ENCODE measurements at regions not wholly inside any gene's neighbourhood (a gene's known extent, or its start where the extent isn't known, plus 50 kb on each side); places are given as distances from the start of the nearest gene placed in this dataset.
"Not testable (repeated sequence)": the region's sequence is repeated elsewhere in the genome, so short reads cannot be mapped to it uniquely, and the experiment has no call there.

DNA sequence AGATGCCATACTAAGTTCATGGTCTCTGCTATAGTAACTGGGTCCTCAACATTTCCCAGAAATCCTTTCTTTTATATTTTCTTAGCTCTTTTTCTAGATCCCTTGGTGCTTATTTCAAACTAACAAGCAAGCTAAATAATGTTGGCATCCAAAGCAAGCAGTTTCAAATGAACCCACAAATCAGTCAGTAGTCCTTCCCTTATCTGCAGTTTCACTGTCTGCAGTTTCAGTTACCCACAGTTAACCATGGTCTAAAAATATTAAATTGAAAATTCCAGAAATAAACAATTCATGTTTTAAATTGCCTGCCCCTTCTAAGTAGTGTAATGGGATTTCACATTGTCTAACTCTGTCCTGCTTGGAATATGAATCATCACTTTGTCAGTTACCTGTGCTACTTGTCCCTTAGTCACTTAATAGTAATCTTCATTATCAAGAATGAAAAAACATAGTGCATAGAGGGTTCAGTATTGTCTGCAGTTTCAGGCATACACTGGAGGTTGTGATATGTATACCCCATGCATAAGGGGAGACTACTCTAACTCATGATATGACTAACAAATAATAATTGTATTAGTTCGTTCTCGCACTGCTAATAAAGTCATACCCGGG lies 633.7 kb downstream of the MECOM start:
- DNase-seq (no peak), ATAC-seq (no peak)
- Mint-ChIP-seq H3K27me3 (no peaks in the 10 kb centered on the region), H3K4me3 (no peak overlapping the region), H3K36me3 (ENCODE audit: low read depth) (no peaks in the 10 kb centered on the region), H3K4me1 (no peaks in the 10 kb centered on the region), H3K27ac (no peak overlapping the region)
- H3K9me3 ChIP-seq (ENCODE audit: control insufficient read depth, low read length, poor library complexity, severe bottlenecking), result no peaks in the 10 kb centered on the region

DNA sequence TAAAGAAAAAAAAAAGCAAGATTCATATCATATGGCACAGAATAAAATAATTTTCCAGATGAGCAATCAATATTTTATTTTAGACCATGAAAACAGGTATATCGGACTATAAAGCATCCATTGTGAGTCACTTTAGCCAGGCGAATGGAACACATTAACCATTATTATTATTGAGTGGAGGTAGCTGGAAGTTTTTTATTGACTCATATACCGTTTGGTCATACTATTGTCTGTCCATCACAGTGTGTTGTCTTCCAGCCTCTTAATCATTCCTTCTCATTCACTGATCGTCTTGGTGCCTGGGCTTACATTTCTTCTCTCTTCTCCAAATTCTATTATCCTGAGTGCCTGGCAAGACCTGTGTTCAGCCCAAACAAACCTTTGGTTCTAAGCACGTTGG lies 634.8 kb downstream of the MECOM start:
- Mint-ChIP-seq H3K4me1 (no peaks in the 10 kb centered on the region), H3K4me3 (no peak overlapping the region), H3K36me3 (ENCODE audit: low read depth) (no peaks in the 10 kb centered on the region), H3K27me3 (no peaks in the 10 kb centered on the region), H3K27ac (no peak overlapping the region)
- ATAC-seq, result no peak
- DNase-seq, result no peak
- no peaks in the 10 kb centered on the region for H3K9me3 ChIP-seq (ENCODE audit: control insufficient read depth, low read length, poor library complexity, severe bottlenecking)

DNA sequence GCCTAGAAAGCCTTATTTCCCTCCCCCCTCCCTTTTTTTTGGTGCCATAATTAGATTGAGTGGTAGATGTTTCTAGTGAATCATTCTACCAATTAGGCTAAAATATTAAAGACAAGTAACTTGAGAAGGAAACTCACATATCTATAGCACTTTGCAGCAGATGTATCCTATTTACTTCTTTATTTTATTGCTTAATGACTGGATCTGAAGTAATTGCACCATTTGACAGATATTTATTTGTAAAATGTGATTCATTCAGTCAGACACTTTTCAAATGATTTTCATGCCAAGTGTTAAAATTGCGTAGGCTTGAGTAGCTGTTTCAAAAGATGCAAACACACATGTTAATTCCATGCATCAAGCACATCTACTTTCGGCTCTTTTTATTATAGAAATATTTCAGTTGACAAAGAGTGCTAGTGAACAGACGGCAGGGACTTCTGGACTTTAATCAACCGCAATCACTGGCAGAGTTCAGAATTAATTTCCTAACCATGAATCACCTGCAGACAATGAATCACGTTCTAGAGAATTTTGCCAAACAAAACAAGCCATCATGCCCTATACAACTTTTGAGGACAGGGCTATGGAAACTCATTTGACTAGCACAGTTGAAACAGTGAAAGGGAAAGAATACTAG lies 636.8 kb downstream of the MECOM start:
- no peak for DNase-seq
- Mint-ChIP-seq H3K36me3 (ENCODE audit: low read depth) (no peaks in the 10 kb centered on the region), H3K4me3 (no peak overlapping the region), H3K4me1 (no peaks in the 10 kb centered on the region), H3K27ac (no peak overlapping the region), H3K27me3 (no peaks in the 10 kb centered on the region)
- no peaks in the 10 kb centered on the region for H3K9me3 ChIP-seq (ENCODE audit: control insufficient read depth, low read length, poor library complexity, severe bottlenecking)
- ATAC-seq, result no peak

DNA sequence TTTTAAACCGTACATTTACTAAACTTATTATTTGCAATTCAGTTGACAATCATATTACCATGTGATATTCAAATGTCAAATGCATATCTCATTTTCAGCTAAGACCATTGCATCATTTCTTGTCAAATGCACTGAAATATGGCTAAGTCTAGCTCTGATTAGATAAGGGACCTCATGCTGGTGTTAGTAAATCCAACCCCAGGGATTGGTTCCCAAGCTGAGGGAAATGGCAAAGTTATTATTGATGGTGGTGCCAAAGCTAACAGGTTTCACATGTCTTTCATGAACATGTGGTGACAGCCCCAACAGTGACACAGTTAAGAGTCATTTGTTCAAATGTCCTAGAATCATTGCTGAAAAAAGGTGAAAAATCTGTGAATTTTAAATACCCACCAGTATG lies 641.1 kb downstream of the MECOM start:
- H3K4me3 Mint-ChIP-seq, result no peak overlapping the region
- H3K9me3 ChIP-seq (ENCODE audit: control insufficient read depth, low read length, poor library complexity, severe bottlenecking), result no peaks in the 10 kb centered on the region
- no peaks in the 10 kb centered on the region for H3K27me3 Mint-ChIP-seq
- H3K36me3 Mint-ChIP-seq (ENCODE audit: low read depth), result no peaks in the 10 kb centered on the region
- no peaks in the 10 kb centered on the region for H3K4me1 Mint-ChIP-seq
- no peak overlapping the region for H3K27ac Mint-ChIP-seq
- ATAC-seq, result no peak
- no peak for DNase-seq

DNA sequence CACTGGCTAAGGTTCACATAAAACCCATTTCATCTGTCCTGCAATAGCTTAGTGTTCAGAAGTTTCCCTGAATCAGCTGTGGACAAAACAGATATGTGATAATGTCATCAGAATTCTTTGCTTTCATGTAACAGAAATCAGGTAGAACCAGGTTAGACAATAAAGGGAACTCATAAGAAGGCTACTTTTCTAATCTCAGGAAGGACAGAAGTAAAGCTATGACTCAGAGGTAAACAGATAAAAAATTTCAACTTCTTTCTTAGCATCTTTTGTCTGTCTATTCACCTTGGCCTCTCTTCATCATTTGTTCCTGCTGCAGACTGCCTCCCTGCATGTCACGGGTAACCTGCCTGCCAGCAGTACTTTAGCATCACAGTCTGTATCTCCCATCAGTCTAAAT lies 643.1 kb downstream of the MECOM start:
- H3K4me1 Mint-ChIP-seq, result no peaks in the 10 kb centered on the region
- no peak overlapping the region for H3K27ac Mint-ChIP-seq
- DNase-seq (no peak), ATAC-seq (no peak)
- no peaks in the 10 kb centered on the region for H3K27me3 Mint-ChIP-seq
- no peaks in the 10 kb centered on the region for H3K36me3 Mint-ChIP-seq (ENCODE audit: low read depth)
- H3K4me3 Mint-ChIP-seq, result no peak overlapping the region
- no peaks in the 10 kb centered on the region for H3K9me3 ChIP-seq (ENCODE audit: control insufficient read depth, low read length, poor library complexity, severe bottlenecking)

DNA sequence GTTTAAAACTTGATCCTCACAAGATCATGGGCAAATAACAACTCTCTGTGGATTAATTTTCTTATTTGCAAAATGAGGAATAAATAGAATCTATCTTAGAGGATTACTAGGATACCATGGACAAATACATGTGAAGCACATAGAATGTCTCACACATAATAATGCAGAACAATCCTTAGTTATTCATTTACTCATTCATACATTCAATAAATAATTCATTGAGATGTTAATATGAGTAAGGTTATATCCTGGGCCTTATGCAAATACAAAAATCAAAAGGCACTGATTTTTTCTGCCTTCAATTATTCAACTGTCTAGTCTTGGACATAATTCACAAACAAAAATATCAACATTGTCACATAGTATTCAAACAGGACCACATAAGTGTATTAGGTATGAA lies 654.1 kb downstream of the MECOM start:
- H3K27me3 Mint-ChIP-seq, result no peaks in the 10 kb centered on the region

DNA sequence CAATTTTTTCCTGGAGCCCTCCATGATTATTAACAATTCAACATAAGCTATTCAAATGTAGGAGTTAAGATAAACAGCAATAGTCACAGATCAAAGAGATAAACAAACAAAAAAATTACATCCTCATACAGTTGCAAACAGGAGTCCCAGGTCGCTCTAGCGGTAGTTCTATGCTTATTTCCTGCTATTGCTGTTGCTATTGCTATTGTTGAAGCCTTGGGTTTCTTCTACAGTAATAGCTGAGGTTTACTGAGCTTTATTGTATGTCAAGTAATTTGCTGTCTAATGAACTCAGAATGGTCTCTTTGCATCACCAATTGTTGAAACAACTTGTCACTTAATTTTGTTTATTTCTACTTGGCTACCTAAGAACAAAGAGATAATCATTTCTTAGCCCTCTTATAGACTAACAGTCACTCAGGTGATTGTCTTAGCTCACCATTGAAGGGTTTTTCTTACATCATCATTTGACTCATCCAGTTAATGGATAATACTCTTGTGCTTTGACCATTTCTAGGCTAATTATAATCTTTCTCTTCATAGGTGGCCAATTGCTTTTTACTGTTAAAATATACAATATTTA lies 654.6 kb downstream of the MECOM start:
- ATAC-seq (no peak), DNase-seq (no peak)
- H3K9me3 ChIP-seq (ENCODE audit: control insufficient read depth, low read length, poor library complexity, severe bottlenecking), result no peaks in the 10 kb centered on the region
- Mint-ChIP-seq H3K36me3 (ENCODE audit: low read depth) (no peaks in the 10 kb centered on the region), H3K4me3 (no peak overlapping the region), H3K4me1 (no peaks in the 10 kb centered on the region), H3K27me3 (no peaks in the 10 kb centered on the region), H3K27ac (no peak overlapping the region)

More for the DNA sequence above, 654.1 kb downstream of the MECOM start:
- Mint-ChIP-seq H3K4me1 (no peaks in the 10 kb centered on the region), H3K27ac (no peak overlapping the region), H3K4me3 (no peak overlapping the region), H3K36me3 (ENCODE audit: low read depth) (no peaks in the 10 kb centered on the region)
- DNase-seq (no peak), ATAC-seq (no peak)
- no peaks in the 10 kb centered on the region for H3K9me3 ChIP-seq (ENCODE audit: control insufficient read depth, low read length, poor library complexity, severe bottlenecking)

DNA sequence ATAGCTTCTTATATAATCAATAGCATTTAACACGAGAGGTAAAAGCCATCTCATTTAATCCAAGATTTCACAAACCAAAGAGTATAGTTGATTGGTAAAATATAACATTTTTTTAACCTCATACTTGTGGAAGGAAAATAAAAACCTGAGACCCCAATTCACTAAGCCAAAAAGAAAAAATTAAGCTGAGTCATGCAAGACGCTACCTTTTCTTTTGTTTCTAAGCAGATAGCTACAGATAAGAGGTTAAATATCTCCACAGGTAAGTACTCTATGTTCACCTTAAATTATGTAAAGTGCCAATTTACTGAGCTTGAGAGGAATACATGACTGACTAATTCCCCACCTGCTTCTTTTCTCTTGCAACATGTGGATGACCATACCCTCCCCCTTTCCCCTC lies 656.4 kb downstream of the MECOM start:
- no peaks in the 10 kb centered on the region for H3K4me1 Mint-ChIP-seq
- no peak for ATAC-seq
- no peak overlapping the region for H3K4me3 Mint-ChIP-seq

DNA sequence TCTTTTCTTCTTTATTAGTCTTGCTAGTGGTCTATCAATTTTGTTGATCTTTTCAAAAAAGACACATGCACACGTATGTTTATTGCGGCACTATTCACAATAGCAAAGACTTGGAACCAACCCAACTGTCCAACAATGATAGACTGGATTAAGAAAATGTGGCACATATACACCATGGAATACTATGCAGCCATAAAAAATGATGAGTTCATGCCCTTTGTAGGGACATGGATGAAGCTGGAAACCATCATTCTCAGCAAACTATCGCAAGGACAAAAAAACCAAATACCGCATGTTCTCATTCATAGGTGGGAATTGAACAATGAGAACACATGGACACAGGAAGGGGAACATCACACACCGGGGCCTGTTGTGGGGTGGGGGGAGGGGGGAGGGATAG lies 657.1 kb downstream of the MECOM start:
- not testable (repeated sequence) for H3K9me3 ChIP-seq (ENCODE audit: control insufficient read depth, low read length, poor library complexity, severe bottlenecking); DNase-seq; H3K27ac Mint-ChIP-seq; H3K4me1 Mint-ChIP-seq; H3K27me3 Mint-ChIP-seq; ATAC-seq; H3K36me3 Mint-ChIP-seq (ENCODE audit: low read depth); H3K4me3 Mint-ChIP-seq

More for the DNA sequence above, 656.4 kb downstream of the MECOM start:
- Mint-ChIP-seq H3K36me3 (ENCODE audit: low read depth) (no peaks in the 10 kb centered on the region), H3K27me3 (no peaks in the 10 kb centered on the region), H3K27ac (no peak overlapping the region)
- DNase-seq, result no peak
- no peaks in the 10 kb centered on the region for H3K9me3 ChIP-seq (ENCODE audit: control insufficient read depth, low read length, poor library complexity, severe bottlenecking)

DNA sequence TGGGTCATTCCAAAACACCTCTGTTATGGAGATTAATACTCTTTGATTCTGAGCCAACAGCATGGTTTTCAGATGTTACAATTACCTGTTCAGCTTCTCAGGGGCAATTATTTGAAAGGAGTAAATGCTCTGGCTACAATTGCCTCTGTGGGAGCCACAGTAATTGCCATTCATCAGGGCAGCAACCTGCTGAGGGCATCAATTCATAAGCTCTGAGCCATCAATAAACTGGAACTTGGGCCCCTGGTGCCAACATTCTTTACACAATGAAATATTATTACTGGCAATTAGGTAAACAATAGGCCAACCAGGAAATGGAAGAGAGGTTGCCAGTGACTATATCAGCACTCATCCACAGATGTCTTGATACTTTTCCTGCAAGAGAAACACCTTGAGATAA lies 660.8 kb downstream of the MECOM start:
- H3K9me3 ChIP-seq (ENCODE audit: control insufficient read depth, low read length, poor library complexity, severe bottlenecking), result no peaks in the 10 kb centered on the region
- no peak for ATAC-seq
- no peak for DNase-seq
- Mint-ChIP-seq H3K4me1 (no peaks in the 10 kb centered on the region), H3K27ac (no peak overlapping the region), H3K27me3 (no peaks in the 10 kb centered on the region), H3K36me3 (ENCODE audit: low read depth) (no peaks in the 10 kb centered on the region), H3K4me3 (no peak overlapping the region)

DNA sequence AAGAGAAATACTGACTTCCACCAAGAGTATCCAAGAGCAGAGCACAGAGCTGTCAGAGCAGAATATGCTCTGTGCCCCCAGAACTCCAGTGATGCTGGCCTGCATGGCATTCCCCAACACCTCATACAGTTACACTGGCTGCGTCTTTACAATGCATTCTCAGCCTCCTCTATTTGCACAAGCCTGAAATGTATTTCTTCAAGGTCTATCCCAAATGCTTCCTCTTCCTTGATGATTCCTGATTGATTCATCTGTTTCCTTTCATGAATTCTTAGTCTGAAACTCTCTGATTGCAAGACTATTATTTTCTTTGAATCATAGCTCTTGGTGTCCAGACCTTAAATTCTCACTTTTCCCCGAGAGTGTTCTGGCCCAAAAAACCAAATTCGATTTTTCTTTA lies 664.7 kb downstream of the MECOM start:
- no peaks in the 10 kb centered on the region for H3K9me3 ChIP-seq (ENCODE audit: control insufficient read depth, low read length, poor library complexity, severe bottlenecking)
- Mint-ChIP-seq H3K36me3 (ENCODE audit: low read depth) (no peaks in the 10 kb centered on the region), H3K27ac (no peak overlapping the region), H3K4me1 (no peaks in the 10 kb centered on the region), H3K4me3 (no peak overlapping the region), H3K27me3 (no peaks in the 10 kb centered on the region)
- ATAC-seq (no peak), DNase-seq (no peak)

DNA sequence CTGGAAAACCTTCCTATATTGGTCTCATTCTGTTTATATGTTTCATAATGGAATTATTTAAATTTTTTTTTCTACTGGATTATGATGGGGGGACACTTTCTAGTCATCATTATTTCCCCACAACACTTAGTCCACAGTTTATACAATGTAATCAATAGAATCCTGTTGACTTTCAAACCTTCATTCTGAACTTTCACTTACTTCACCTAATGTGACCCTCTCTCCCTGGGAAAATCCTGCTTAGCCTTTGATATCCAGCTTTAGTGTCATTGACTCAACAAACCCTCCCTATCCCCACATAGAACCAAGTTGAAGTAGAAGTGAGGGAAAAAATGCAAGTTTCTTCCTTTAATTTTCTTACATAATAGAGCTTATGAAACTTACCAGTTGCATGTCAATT lies 666.0 kb downstream of the MECOM start:
- DNase-seq, result no peak
- H3K9me3 ChIP-seq (ENCODE audit: control insufficient read depth, low read length, poor library complexity, severe bottlenecking), result no peaks in the 10 kb centered on the region
- no peak for ATAC-seq
- no peak overlapping the region for H3K27ac Mint-ChIP-seq
- no peaks in the 10 kb centered on the region for H3K36me3 Mint-ChIP-seq (ENCODE audit: low read depth)
- H3K4me1 Mint-ChIP-seq, result no peaks in the 10 kb centered on the region
- H3K27me3 Mint-ChIP-seq, result no peaks in the 10 kb centered on the region
- no peak overlapping the region for H3K4me3 Mint-ChIP-seq

DNA sequence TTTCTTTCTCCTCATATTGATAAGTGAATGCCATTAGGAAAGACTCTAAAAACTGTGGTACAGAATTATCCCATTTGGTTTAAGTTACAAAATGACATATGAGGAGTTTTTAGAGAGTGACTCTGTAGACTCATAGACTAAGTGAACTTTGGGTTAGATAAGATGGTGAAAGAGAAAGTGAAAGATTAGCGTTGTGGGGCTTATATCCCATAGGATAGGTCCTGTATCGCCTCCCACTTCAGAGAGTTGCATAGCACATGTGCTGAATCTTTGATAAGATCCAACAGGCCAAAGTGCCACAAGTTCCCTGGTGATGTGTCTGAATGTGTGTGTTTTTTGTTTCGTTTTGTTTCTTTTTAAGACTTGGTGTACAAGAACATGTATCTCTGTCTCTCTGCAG lies 666.9 kb downstream of the MECOM start:
- no peaks in the 10 kb centered on the region for H3K9me3 ChIP-seq (ENCODE audit: control insufficient read depth, low read length, poor library complexity, severe bottlenecking)
- no peak overlapping the region for H3K27ac Mint-ChIP-seq
- H3K4me3 Mint-ChIP-seq, result no peak overlapping the region
- DNase-seq (no peak), ATAC-seq (no peak)
- no peaks in the 10 kb centered on the region for H3K4me1 Mint-ChIP-seq
- H3K27me3 Mint-ChIP-seq, result no peaks in the 10 kb centered on the region
- no peaks in the 10 kb centered on the region for H3K36me3 Mint-ChIP-seq (ENCODE audit: low read depth)

DNA sequence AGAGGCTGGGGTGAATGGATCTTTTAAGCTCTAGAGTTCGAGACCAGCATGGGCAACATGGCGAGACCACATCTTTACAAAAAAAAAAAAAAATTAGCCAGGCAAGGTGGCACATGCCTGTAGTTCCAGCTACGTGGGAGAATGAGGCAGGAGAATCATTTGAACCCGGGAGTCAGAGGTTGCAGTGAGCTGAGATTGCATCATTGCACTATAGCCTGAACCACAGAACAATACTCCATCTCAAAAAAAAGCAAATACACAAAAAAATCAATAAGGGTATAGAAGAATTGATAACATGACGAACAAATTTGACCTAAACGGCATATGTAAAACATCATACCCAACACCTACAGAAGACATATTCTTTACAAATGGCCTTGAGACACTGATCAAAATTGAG lies 668.4 kb downstream of the MECOM start:
- Mint-ChIP-seq H3K36me3 (ENCODE audit: low read depth) (no peaks in the 10 kb centered on the region), H3K27me3 (no peaks in the 10 kb centered on the region), H3K4me1 (no peaks in the 10 kb centered on the region), H3K27ac (no peak overlapping the region), H3K4me3 (no peak overlapping the region)
- no peaks in the 10 kb centered on the region for H3K9me3 ChIP-seq (ENCODE audit: control insufficient read depth, low read length, poor library complexity, severe bottlenecking)
- no peak for DNase-seq
- no peak for ATAC-seq

All from T-helper 17 cell (primary cell).